Dendritic cell treated with granulocyte-macrophage colony-stimulating factor and Interleukin-4, amounts not matched to agents 40 ng/mL and 50 ng/mL, for 4 days (primary cell): ENCODE measurements at regions not wholly inside any gene's neighbourhood (a gene's known extent, or its start where the extent isn't known, plus 50 kb on each side); places are given as distances from the start of the nearest gene placed in this dataset.

Experiments
- H3K27ac Mint-ChIP-seq: one replicate; pipeline ENCODE4 v1.8.0; 2022; ENCODE audit warnings: mild to moderate bottlenecking, mixed read lengths
- H3K27me3 Mint-ChIP-seq: one replicate; pipeline ENCODE4 v1.8.0; 2022; ENCODE audit warnings: mild to moderate bottlenecking, mixed read lengths
- H3K36me3 Mint-ChIP-seq: one replicate; pipeline ENCODE4 v1.8.0; 2022; ENCODE audit warnings: low read depth, mixed read lengths
- H3K4me1 Mint-ChIP-seq: one replicate; pipeline ENCODE4 v1.8.0; 2022; ENCODE audit warnings: low read depth, mixed read lengths
- H3K4me3 Mint-ChIP-seq: one replicate; pipeline ENCODE4 v1.8.0; 2022; ENCODE audit warnings: mild to moderate bottlenecking, moderate library complexity, mixed read lengths
- H3K9me3 Mint-ChIP-seq: one replicate; pipeline ENCODE4 v1.8.0; 2022; ENCODE audit warnings: mixed read lengths
- intact Hi-C: fragments of 100-400 bp; cut with micrococcal nuclease; formaldehyde crosslinking; loops from one replicate; pipeline ENCODE4 v1.15.0; 2022

DNA sequence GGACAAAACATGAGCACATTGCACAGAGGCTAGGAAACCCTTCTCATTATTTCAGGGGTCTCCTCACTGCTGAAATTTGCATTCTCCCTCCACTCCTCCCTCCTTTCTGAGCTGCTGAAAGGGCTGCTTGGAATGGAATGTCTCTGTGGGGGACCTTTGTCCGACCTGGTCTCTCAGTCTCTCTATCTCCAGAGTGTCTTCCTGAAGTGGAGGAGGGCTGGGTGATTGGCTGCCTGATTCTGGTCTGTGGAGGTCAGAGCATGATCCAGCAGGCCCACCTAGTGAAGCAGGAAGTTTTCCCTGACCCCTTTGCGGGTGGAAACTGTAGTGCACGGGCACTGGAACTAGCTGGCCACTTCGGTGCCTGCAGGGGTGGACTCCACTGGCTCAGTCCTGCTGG lies 560.5 kb upstream of the HS6ST1 start:
- H3K27ac Mint-ChIP-seq, result no peak overlapping the region
- no peak overlapping the region for H3K4me3 Mint-ChIP-seq
- no peaks in the 10 kb centered on the region for H3K27me3 Mint-ChIP-seq
- no peaks in the 10 kb centered on the region for H3K4me1 Mint-ChIP-seq
- H3K9me3 Mint-ChIP-seq, result no peaks in the 10 kb centered on the region
- intact Hi-C loops, result no loop called here
- no peaks in the 10 kb centered on the region for H3K36me3 Mint-ChIP-seq

DNA sequence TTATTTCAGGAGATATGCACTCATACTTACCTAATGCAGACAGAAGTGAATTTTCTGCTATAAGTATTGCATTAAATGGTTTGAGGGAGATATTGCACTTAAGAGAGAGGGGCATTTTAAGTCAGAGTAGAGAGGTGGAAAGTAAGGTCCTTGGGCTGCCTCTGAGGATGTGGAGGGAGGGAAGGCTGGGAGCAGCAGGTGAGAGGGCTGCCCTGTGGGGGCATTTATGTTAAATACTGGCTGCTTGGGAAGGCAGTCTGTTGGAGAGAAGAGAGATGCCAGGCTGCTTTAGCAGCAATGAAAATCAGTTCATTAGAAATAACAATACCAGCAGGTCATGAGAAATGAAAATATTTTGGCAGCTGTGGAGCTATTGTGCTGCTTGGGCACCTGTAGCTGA lies 576.2 kb upstream of the HS6ST1 start:
- H3K27me3 Mint-ChIP-seq, result no peaks in the 10 kb centered on the region
- no peak overlapping the region for H3K4me3 Mint-ChIP-seq
- H3K4me1 Mint-ChIP-seq, result no peaks in the 10 kb centered on the region
- H3K36me3 Mint-ChIP-seq, result no peaks in the 10 kb centered on the region
- H3K27ac Mint-ChIP-seq, result no peak overlapping the region
- no peaks in the 10 kb centered on the region for H3K9me3 Mint-ChIP-seq
- intact Hi-C loops, result no loop called here

DNA sequence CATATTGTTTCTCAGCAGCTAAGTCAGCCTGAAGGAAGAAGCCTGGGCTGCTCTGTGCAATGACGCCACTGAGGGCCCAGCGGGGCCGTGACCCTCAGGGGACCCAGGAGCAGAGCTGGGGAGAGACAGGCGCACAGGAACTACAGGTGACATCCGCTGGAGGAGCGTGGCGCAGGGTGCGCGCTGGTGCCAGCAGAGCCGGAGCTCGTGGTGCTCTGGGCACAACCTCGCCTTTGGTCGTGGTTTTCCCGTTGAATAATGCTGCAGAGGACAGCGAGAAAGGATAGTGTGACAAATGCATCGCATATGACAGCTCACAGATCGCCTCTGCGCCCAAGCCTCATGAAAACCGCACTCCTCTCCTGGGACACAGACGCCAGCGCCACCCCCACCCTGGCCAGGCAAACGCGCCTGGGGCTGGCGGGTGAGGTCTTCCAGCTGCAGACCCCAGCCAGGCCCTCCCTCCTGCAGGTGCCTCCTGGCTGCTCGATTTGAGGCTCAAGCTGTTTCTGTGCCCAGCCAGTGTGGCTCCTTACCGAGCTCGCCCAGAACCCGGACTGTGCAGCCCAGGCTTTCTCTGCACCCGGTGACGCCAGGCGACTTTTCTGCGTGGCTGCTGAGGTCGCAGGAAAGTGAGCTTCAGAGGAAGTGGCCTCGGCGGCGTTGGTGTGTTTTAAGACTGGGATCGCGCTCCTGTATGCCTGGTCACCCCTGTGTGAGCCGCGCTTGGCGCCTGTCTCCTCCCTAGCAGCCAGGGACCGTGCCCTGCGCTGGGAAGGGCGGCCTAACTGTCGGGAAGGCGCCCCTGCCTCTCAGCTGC lies 583.1 kb upstream of the HS6ST1 start:
- Mint-ChIP-seq H3K9me3 (no peaks in the 10 kb centered on the region), H3K27me3 (peaks cover 3% of the 10 kb centered on the region), H3K4me3 (no peak overlapping the region), H3K27ac (no peak overlapping the region), H3K4me1 (no peaks in the 10 kb centered on the region), H3K36me3 (no peaks in the 10 kb centered on the region)
- intact Hi-C loops, result no loop called here

DNA sequence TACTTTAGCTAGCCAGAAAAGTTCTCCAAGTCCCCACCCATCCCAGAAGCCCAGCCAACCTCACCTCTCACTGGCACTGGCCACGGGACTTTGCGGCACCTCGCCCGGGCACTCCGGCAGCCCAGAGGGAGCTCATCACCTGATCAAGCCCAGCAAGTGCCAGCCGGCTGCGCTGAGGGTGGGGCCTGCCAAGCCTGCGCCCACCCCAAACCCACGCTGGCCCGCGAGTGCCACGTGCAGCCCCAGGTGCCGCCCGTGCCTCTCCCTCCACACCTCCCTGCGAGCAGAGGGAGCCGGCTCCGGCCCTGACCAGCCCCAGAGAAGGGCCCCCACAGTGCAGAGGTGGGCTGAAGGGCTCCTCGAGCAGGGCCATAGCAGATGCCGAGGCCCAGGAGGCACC lies 585.0 kb upstream of the HS6ST1 start:
- Mint-ChIP-seq H3K4me1 (no peaks in the 10 kb centered on the region), H3K27ac (no peak overlapping the region), H3K4me3 (no peak overlapping the region), H3K27me3 (peaks cover 3% of the 10 kb centered on the region), H3K36me3 (no peaks in the 10 kb centered on the region), H3K9me3 (no peaks in the 10 kb centered on the region)
- intact Hi-C loops, result no loop called here

DNA sequence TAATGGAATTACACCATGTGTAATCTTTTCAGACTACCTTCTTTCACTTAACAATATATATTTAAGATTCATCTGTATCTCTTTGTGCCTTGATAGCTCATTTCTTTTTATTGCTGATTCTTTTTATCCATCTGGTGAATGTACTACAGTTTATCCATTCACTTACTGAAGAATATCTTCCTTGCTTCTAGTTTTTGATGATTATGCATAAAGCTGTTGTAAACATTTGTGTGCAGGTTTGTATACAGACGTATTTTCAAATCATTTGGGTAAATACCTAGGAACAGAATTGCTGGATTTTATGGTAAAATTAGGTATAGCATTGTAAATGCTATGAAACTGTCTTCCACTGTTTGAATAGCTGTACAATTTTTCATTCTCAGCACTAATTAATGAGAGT lies 592.6 kb upstream of the HS6ST1 start:
- H3K4me1 Mint-ChIP-seq, result no peaks in the 10 kb centered on the region
- intact Hi-C loops, result no loop called here
- H3K27ac Mint-ChIP-seq, result no peak overlapping the region
- no peak overlapping the region for H3K4me3 Mint-ChIP-seq
- H3K36me3 Mint-ChIP-seq, result no peaks in the 10 kb centered on the region
- H3K27me3 Mint-ChIP-seq, result no peaks in the 10 kb centered on the region
- peaks cover 6% of the 10 kb centered on the region for H3K9me3 Mint-ChIP-seq

DNA sequence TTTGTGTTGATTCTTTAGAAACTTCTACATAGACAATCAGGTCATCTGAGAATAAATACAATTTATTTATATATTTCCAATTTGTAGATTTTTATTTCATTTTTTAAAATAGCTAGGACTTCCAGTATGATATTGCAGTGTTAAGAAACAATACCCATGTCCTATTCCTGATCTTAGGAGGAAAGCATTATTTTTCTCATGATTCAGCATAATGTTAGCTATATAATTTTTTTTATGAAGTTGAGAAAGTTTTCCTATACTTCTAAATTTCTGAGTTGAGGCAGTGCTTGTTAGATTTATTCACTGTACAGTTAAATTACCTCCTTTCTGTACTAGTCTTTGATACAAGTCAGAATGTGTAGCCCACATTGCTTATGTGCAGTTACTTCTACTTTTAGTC lies 595.7 kb upstream of the HS6ST1 start:
- intact Hi-C loops, result no loop called here
- H3K27me3 Mint-ChIP-seq, result no peaks in the 10 kb centered on the region
- H3K27ac Mint-ChIP-seq, result no peak overlapping the region
- H3K4me1 Mint-ChIP-seq, result no peaks in the 10 kb centered on the region
- H3K9me3 Mint-ChIP-seq, result peaks cover 6% of the 10 kb centered on the region
- H3K4me3 Mint-ChIP-seq, result no peak overlapping the region
- H3K36me3 Mint-ChIP-seq, result no peaks in the 10 kb centered on the region

DNA sequence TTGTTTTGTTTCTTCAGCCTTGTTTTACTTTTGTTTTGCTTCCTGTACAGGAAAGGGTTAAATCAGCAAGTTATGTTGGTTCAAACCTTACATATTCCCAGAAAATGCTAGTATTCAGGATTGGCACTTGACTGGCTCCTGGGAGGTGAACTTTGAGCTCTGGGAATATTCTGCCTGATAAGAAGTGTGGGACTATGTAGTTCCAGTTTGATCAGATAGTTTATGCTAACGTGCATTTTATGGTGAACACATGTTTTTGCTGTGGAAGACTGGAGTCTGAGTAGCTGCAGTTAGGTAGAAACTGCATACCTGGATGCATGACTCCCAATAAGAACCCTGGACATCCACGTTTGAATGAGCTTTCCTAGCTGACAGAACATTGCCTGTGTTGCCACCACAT lies 603.1 kb upstream of the HS6ST1 start:
- intact Hi-C loops, result no loop called here
- no peak overlapping the region for H3K4me3 Mint-ChIP-seq
- no peaks in the 10 kb centered on the region for H3K36me3 Mint-ChIP-seq
- no peak overlapping the region for H3K27ac Mint-ChIP-seq
- no peaks in the 10 kb centered on the region for H3K27me3 Mint-ChIP-seq
- no peaks in the 10 kb centered on the region for H3K9me3 Mint-ChIP-seq
- H3K4me1 Mint-ChIP-seq, result no peaks in the 10 kb centered on the region

DNA sequence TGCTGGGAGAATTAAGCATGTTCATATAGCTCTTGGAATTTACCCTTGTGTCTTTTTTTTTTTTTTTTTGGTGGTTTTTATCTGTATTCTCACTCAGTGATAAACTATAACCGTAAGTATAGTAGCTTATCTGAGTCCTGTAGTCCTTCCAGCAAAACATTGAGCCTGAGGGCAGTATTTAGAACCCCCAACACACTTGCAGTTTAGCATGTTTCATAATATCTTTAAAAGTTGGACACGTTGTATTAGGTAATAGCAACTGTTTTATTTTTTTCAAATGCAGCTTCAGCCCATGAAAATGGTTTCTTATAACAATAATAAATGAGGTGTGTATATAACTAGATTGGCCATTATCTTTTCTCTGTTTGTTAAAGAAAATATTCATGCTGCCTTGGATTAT lies 603.5 kb upstream of the HS6ST1 start:
- Mint-ChIP-seq H3K4me1 (no peaks in the 10 kb centered on the region), H3K4me3 (no peak overlapping the region), H3K27me3 (no peaks in the 10 kb centered on the region), H3K27ac (no peak overlapping the region), H3K9me3 (no peaks in the 10 kb centered on the region), H3K36me3 (no peaks in the 10 kb centered on the region)
- intact Hi-C loops, result no loop called here

DNA sequence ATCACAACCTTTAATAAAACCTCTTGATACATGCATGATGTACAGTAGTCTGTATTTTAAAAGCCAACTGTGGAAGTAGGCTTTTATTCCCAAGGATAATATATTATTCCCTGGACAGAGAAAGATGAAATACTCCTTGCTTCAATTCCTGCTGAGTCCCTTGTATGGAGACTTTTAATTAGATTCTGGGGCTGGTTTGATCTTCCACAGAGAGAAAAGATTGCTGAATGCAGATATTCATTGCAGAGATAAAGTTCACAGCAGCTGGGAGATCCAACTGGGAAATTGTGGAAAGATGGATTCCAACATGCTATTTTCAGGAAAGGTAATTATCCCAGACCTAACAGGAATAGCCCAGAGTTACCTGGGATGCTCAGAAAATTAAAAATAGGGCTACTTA lies 607.0 kb upstream of the HS6ST1 start:
- no peaks in the 10 kb centered on the region for H3K4me1 Mint-ChIP-seq
- H3K36me3 Mint-ChIP-seq, result no peaks in the 10 kb centered on the region
- H3K9me3 Mint-ChIP-seq, result no peaks in the 10 kb centered on the region
- no peak overlapping the region for H3K4me3 Mint-ChIP-seq
- H3K27ac Mint-ChIP-seq, result no peak overlapping the region
- intact Hi-C loops, result no loop called here
- no peaks in the 10 kb centered on the region for H3K27me3 Mint-ChIP-seq

DNA sequence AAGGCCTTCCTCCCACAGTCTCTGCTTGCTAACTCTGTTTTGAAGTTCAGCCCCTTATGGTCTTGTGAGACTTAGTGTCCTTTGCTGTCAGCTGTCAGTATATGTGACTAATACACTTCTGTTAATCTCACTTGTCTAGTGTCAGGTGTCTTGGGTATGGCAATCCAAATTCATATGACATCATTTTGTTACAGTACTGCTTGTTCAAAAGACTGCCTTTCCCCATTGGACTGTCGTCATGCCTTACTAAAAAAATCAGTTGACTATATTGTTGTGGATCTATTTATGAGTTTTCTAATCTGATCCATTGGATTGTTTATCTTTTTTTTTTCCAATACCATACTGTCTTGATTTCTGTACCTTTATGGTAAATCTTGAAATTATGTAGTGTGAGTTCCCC lies 611.4 kb upstream of the HS6ST1 start:
- no peaks in the 10 kb centered on the region for H3K4me1 Mint-ChIP-seq
- intact Hi-C loops, result no loop called here

DNA sequence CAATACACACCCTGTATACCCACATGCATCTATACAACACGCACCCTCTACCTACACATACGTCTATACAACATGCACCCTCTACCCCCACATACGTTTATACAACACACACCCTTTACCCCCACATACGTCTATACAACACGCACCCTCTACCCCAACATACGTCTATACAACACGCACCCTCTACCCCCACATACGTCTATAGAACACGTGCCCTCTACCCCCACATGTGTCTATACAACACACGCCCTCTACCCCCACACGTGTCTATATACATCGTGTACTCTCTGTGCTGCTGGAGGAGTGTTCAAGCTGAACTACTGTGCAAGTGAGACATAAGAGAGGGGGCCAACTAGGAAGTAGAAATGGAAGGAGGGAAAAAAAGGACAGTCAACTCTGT lies 621.7 kb upstream of the HS6ST1 start:
- intact Hi-C loops, result no loop called here
- H3K36me3 Mint-ChIP-seq, result no peaks in the 10 kb centered on the region
- no peaks in the 10 kb centered on the region for H3K4me1 Mint-ChIP-seq
- H3K27me3 Mint-ChIP-seq, result no peaks in the 10 kb centered on the region
- no peak overlapping the region for H3K27ac Mint-ChIP-seq
- H3K9me3 Mint-ChIP-seq, result no peaks in the 10 kb centered on the region
- no peak overlapping the region for H3K4me3 Mint-ChIP-seq

More for the DNA sequence above, 611.4 kb upstream of the HS6ST1 start:
- no peak overlapping the region for H3K27ac Mint-ChIP-seq
- H3K4me3 Mint-ChIP-seq, result no peak overlapping the region
- no peaks in the 10 kb centered on the region for H3K36me3 Mint-ChIP-seq
- H3K9me3 Mint-ChIP-seq, result no peaks in the 10 kb centered on the region
- H3K27me3 Mint-ChIP-seq, result no peaks in the 10 kb centered on the region

DNA sequence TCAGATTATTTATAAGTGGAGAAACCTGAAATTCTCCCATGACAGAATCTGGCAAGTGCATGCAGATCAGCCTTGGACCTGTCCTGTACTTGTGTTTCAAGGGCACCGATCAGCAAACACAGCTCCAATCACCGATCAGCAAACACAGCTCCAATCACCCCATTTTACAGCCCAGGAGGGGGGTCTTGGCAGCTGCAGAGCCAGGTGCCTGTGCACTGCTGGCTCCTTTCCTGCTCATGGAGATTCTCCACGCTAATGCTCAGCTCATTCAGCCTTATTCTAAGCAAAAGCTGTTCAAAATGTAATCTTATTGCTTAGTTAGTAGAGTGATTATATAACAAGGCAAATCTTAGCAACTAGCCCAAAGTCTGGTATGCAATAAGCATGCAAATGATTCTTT lies 623.1 kb upstream of the HS6ST1 start:
- H3K4me1 Mint-ChIP-seq, result no peaks in the 10 kb centered on the region
- H3K36me3 Mint-ChIP-seq, result no peaks in the 10 kb centered on the region
- intact Hi-C loops, result no loop called here

DNA sequence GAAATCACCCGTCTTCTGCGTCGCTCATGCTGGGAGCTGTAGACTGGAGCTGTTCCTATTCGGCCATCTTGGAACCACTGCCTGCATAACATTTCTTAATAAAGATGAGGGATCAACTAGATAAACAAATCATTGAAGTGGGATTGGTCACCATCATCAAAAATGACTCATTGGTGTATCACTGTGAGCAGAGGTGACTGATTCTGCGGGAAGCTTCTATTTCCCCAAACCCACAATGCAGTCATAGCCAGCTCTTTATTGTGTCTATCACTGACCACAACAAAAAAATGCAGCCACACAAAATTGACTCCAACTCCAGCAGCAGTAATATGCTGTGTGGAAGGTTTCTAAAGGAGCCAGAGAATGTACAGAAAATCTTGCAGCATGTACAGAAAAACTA lies 630.7 kb upstream of the HS6ST1 start:
- Mint-ChIP-seq H3K36me3 (no peaks in the 10 kb centered on the region), H3K27me3 (no peaks in the 10 kb centered on the region), H3K9me3 (peaks cover 32% of the 10 kb centered on the region), H3K4me1 (no peaks in the 10 kb centered on the region), H3K4me3 (no peak overlapping the region), H3K27ac (no peak overlapping the region)
- intact Hi-C loops, result no loop called here

More for the DNA sequence above, 623.1 kb upstream of the HS6ST1 start:
- Mint-ChIP-seq H3K27me3 (no peaks in the 10 kb centered on the region), H3K27ac (no peak overlapping the region), H3K4me3 (no peak overlapping the region), H3K9me3 (peaks cover 10% of the 10 kb centered on the region)

DNA sequence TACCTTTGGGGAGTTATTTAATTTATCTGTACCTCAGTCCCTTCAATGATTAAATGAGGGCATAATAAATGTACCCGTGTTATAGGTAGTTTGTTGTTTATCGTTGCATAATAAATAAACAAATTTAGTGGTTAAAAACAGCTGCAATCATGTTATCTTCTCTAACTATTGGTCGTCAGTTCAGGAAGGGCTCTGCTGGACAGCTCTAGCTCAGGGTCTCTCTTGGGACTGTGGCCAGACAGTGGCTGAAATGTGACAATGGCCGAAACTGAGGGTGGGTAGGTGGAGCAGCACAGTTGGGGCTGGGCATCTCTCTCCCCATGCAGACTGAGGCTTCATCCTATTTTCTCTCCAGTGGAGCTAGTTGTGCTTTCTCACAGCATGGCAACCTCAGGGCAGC lies 632.1 kb upstream of the HS6ST1 start:
- Mint-ChIP-seq H3K36me3 (no peaks in the 10 kb centered on the region), H3K27ac (no peak overlapping the region), H3K4me1 (no peaks in the 10 kb centered on the region), H3K4me3 (no peak overlapping the region), H3K9me3 (peaks cover 41% of the 10 kb centered on the region), H3K27me3 (no peaks in the 10 kb centered on the region)
- intact Hi-C loops, result no loop called here

DNA sequence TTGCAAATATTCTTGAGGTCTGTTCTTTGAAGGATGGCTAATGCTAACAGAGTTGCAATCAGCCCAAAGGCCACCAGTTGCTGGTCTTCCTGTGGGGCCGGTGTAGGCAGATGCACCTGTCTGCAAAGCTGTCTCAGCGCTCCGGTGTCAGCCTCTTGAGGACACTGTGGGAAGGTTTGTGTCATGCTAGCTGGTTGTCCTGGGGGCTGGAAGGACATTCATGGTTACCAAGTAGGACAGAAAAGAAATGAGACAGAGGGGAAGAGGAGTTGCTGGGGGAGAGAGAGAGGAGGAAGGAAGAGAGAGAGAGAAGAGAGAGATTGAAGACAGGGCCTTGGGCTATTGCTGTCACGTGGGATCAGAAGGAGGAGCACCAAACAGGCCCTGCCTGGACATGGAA lies 639.6 kb upstream of the HS6ST1 start:
- no peaks in the 10 kb centered on the region for H3K4me1 Mint-ChIP-seq
- no peaks in the 10 kb centered on the region for H3K27me3 Mint-ChIP-seq
- H3K9me3 Mint-ChIP-seq, result peaks cover 43% of the 10 kb centered on the region
- H3K27ac Mint-ChIP-seq, result no peak overlapping the region
- intact Hi-C loops, result no loop called here
- no peaks in the 10 kb centered on the region for H3K36me3 Mint-ChIP-seq
- no peak overlapping the region for H3K4me3 Mint-ChIP-seq
